ENCODE measurements at regions not wholly inside any gene's neighbourhood (a gene's known extent, or its start where the extent isn't known, plus 50 kb on each side); places are given as distances from the start of the nearest gene placed in this dataset.

GRCh38 chr5:159713254-159713653, 203.0 kb upstream of the ADRA1B start:
- Histone ChIP-seq H3K4me3 (replicated peaks in 1 of 3; ENCODE audit: insufficient read depth in 1 of 3, low read depth in 1 of 3, low read length in 3 of 3) (no peak overlapping the region), H3K36me3 (ENCODE audit: control insufficient read depth in 2 of 2, extremely low read depth in 1 of 2, insufficient read depth in 2 of 2, low read length in 2 of 2) (no peaks in the 10 kb centered on the region), H3K9ac (replicated peaks; ENCODE audit: extremely low read depth, insufficient read depth, low read length) (no peak overlapping the region), H3K27ac (ENCODE audit: insufficient read depth, low read depth, low read length) (no peak overlapping the region), H3K79me2 (ENCODE audit: control insufficient read depth, insufficient read depth, low read length) (no peaks in the 10 kb centered on the region), H3K4me1 (ENCODE audit: control insufficient read depth, extremely low read depth, insufficient read depth, low read length) (no peaks in the 10 kb centered on the region), H3K9me3 (replicated peaks; ENCODE audit: control insufficient read depth, insufficient read depth, low read length) (no peaks in the 10 kb centered on the region), H3K4me2 (ENCODE audit: insufficient read depth, low read length) (no peak overlapping the region), H3K27me3 (ENCODE audit: control insufficient read depth in 2 of 2, insufficient read depth in 2 of 2, low read length in 2 of 2) (no peaks in the 10 kb centered on the region), H4K20me1 (replicated peaks; ENCODE audit: control insufficient read depth, extremely low read depth, insufficient read depth, low read length) (no peaks in the 10 kb centered on the region), H2AFZ (ENCODE audit: low read depth, low read length) (no peak overlapping the region), H3K9me1 (replicated peaks; ENCODE audit: control insufficient read depth, extremely low read depth, insufficient read depth, low read length) (no peaks in the 10 kb centered on the region)
- intact Hi-C loops (cut with micrococcal nuclease): no loop called here
- BruUV-seq (replicated peaks): no TSS peak
- ChIA-PET POLR2A (no interaction called here), CTCF (no interaction called here)
- no peak for FAIRE-seq
- TF ChIP-seq MAX (IDR thresholded peaks at IDR 0.05; ENCODE audit: insufficient read depth, insufficient read length) (no peak), MYC (IDR thresholded peaks at IDR 0.05; ENCODE audit: low read depth, low read length) (no peak), POLR2AphosphoS5 (IDR thresholded peaks at IDR 0.05; ENCODE audit: insufficient read depth, low read depth, low read length) (no peak), POLR2A (IDR thresholded peaks at IDR 0.05; ENCODE audit: low read depth, low read length) (no peak), FOS (IDR thresholded peaks at IDR 0.05; ENCODE audit: borderline replicate concordance, insufficient read depth, low read length) (no peak), EZH2 (IDR thresholded peaks at IDR 0.05; ENCODE audit: borderline replicate concordance, low read depth, low read length, severe bottlenecking) (no peak), JUN (IDR thresholded peaks at IDR 0.05; ENCODE audit: borderline replicate concordance, insufficient read depth, insufficient read length, low read depth) (no peak), CTCF (IDR thresholded peaks at IDR 0.05; ENCODE audit: extremely low read depth in 1 of 2, insufficient read depth in 1 of 2, low read depth in 1 of 2, low read length in 2 of 2) (no peak), GATA2 (IDR thresholded peaks at IDR 0.05; ENCODE audit: insufficient read depth, insufficient read length, low read depth, low read length) (no peak)
- dilution Hi-C loops (cut with MboI; ENCODE audit: extremely low pct_ligation_motif_present, low sequenced_read_pairs): no loop called here
- no peak for DNase-seq (ENCODE audit: low read depth, low spot score)
